HG03045 (cell line): ENCODE measurements at regions not wholly inside any gene's neighbourhood (a gene's known extent, or its start where the extent isn't known, plus 50 kb on each side); places are given as distances from the start of the nearest gene placed in this dataset.

ENCODE experiments used
- ATAC-seq: cut with Tn5 transposase; IDR thresholded peaks from one replicate; pipeline ENCODE4 v1.9.1; 2021; ENCODE audit warnings: mild to moderate bottlenecking, moderate library complexity; ENCODE audit not compliant: unreplicated experiment

DNA sequence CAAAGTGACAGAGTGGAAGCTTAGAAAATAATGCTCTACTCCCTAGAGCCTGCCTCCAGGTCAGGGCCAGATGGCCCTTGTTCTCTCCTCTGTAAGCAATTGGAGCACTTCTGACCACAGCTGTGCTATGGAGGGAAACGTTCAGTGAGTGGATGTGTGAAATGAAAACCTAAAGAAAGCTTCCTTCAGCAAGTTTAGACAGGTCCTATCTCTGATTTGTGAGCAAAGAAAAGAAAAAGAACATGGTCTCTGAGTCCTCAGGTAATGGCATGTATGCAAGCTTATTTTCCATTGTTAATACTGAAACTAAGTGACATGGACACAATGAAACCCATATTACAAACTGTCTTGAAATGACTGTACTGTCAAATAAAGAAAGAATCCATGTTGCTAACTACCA lies 1486.8 kb downstream of the EFNB2 start:
- ATAC-seq = peak; percentile 88

DNA sequence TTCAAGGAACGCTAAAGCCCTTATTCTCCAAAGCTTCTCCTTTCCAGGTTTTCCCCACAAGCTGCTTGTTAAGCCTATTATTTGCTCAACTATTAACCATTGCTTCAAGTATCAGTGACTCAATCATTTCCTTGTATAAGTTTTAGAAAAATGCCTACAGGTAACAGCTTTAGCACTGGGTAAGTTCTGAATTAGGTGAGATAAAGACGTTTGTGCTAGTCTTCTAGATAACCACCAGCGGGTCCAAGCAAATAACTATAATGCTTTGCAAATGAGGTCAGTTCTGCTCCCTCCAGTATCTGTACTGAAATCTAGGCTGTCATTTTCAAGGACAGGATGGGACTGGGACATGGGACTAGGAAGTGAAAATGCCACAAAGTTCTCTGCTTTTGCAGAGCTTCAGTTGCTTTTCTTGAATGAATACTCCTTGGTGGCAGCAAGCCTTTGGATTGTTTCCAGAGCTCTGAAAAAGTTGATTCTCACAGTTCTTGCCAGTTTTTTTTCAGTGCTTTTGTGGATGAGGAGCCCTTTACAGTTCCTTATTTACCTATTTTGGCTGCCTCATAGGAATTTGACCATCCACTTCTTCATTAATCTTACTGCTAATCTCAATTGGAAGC lies 1487.7 kb downstream of the EFNB2 start:
- no peak for ATAC-seq

DNA sequence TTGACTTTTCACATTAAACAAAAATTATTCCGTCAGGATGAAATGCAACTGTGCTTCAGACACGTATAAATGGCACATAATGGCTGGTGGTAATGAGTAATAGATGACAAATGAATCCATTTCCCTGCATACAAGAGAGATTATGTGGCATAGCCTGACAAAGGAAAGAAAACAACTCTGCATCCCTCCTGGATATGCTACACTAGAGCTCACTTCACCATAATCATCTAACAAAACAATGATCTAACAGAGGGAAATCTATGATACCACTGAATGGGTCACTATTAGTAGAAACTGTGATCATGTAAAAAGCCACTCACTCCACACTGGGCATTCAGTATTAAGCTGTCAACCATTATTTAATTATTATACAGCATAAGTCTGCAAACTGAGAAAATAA lies 1498.4 kb downstream of the EFNB2 start:
- ATAC-seq = no peak

DNA sequence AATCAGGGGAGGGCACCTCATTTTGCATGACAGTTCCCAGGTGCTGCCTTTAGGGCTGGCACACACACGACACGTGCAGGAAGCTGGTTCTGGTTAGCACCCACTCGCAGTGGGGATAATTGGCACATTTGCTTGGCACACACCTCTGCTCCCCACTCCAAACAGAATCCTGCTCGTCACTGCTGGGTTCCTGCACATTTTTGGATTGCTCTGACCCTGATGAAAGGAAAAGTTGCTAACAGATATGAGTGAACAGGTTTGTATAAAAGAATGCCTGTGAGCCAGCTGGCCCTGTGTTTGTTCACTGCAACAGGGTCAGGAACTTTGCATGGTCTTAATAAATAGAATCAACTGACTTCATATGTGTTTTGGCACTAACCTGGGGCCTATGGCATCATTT lies 1500.4 kb downstream of the EFNB2 start:
- no peak for ATAC-seq

GRCh38 chr13:105033999-105034398 lies 1501.5 kb downstream of the EFNB2 start:
- no peak for ATAC-seq

GRCh38 chr13:105031306-105031705 lies 1504.2 kb downstream of the EFNB2 start:
- no peak for ATAC-seq

GRCh38 chr13:105030851-105031250 lies 1504.6 kb downstream of the EFNB2 start:
- no peak for ATAC-seq

GRCh38 chr13:105019073-105019472 lies 1516.4 kb downstream of the EFNB2 start:
- ATAC-seq = no peak

- ATAC-seq = no peak
These were observed 1519.2 kb downstream of the EFNB2 start for GRCh38 chr13:105016266-105016665.

GRCh38 chr13:105008604-105009003 lies 1526.9 kb downstream of the EFNB2 start:
- no peak for ATAC-seq

DNA sequence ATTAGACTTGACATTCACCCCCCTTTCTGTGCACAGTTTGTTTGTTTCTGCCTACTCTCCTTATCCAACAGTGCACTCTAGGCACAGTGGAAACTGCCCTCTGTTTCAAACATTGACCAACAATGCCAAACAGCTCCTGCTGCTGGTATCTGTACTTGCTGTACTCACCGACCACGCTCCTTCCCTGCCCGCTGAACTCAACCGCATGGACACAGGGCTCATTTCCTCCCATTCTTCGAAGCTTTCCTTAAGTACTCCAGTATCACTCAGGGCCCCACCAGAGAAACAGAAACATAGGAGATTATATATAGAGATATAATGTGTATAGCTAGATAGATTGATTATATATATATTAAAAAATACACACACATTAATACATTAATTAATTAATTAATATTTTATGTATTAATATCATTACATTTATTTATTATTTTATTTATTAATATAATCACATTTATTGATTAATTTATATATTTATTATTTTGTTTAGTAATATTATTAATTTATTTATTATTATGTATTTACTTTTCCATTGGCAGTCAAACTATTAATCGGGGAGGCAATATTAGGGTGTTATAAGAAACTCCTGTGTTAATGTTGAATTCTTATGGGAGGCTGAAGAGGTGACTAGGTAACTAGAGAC lies 1528.2 kb downstream of the EFNB2 start:
- no peak for ATAC-seq

- ATAC-seq = no peak
These were observed 1539.4 kb downstream of the EFNB2 start for GRCh38 chr13:104996022-104996421.

DNA sequence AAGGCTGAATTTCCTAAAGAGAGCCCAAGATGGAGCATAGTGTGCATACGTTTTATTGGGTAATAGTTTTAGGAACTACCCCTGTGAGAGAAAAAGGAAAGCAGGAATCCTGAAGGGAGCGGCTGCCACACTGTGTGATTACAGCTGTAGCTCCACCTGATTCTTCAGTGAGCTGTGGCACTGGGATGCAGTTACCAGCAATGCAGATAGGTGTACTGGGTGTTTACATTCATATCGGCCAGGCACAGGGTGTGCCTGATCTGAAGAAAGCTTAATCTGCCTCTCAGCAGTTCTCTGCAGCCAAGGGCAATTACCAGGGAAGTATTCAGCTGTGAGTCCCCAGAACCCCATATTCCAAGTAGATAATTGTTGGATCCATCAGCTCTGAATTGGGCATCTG lies 1541.8 kb downstream of the EFNB2 start:
- ATAC-seq = no peak

- ATAC-seq = no peak
These were observed 1547.8 kb downstream of the EFNB2 start for GRCh38 chr13:104987621-104988020.

DNA sequence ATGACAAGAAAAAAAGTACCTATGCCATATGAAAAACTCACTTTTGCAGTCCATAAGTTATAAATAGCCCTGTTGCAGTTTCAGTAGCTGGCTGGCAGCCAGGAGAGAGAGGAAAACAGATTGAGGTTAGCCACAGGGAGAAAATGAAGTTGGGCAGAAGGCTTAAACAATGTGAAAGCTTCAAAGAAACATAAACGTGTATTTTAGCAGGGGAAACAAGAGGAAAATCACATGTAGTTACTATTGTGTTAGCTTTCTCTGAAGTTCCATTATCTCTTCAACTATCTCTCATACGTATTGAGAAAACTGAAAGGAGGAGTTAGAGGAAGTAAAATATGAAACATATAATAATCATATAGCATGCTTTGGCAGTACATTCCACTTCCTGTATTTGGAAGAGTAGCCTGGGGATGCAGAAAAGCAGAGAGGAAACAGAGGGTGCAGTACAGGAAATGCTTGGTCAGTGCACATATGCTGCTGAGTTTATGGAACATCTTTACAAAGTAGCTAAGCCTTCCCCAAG lies 1551.1 kb downstream of the EFNB2 start:
- peak; percentile 80 for ATAC-seq

- no peak for ATAC-seq
These were observed 1551.9 kb downstream of the EFNB2 start for GRCh38 chr13:104983601-104984000.

DNA sequence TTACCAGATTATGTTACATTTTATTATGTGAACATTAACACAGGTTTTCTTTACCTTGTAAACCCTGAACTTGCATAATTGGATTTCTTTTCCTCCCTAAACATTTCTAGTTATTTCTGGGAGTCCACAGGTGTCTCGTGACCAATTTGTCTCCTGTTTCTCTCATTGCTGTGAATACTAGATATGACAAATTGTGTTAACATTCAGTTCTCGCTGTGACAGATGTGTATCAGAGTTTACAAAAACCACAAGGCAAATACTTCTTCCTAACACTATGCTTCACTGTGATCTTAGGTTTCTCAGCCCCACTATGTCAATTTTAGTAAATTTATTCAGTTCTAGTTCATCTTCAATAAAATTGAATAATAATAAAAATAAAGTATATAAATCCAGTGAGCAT lies 1554.9 kb downstream of the EFNB2 start:
- no peak for ATAC-seq

GRCh38 chr13:104979281-104980030 lies 1556.0 kb downstream of the EFNB2 start:
- ATAC-seq = no peak

- ATAC-seq = no peak
These were observed 1558.5 kb downstream of the EFNB2 start for GRCh38 chr13:104976986-104977385.

DNA sequence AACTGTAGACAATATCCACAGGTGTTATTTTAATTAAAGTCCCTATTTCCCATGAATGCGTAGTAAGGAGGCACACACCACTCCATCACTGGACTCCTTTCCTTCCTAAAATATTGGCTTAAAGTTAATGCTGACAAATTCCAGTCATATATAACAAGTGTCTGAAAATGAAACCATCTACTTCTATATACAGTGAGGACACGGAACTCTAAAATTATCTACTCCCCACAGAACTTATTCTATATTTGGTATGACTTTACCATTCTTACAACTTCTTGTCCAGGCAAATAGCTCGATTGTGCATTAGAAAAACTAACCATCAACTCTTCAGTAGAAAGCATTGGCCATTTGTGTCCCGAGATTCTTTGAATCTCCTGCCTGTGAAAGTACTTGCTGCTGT lies 1560.2 kb downstream of the EFNB2 start:
- ATAC-seq = no peak

DNA sequence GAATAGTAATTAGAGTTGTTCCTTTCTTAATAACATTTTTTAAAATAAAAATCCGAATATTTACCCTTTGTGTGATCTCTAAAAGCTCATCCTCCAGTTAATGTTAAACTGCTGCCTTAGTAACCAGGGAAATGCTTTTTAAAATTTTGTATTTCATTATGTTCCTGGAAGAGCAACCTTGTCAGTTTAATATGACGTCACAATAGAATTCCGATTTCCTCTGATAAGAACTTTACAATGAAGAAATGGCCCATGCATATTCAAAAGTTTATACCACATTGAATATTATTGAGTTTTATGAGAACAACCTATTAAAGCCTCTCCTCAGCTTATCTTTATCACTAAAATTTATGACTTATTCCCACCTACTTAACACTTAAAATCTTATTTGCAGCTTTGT lies 1566.6 kb downstream of the EFNB2 start:
- ATAC-seq = no peak
